C4-2B (cell line): ENCODE measurements at regions not wholly inside any gene's neighbourhood (a gene's known extent, or its start where the extent isn't known, plus 50 kb on each side); places are given as distances from the start of the nearest gene placed in this dataset.

Source experiments
- H3K27ac ChIP-seq: fragments of 450-650 bp; 2 replicates; pipeline ENCODE4 v1.5.1; 2017
- CTCF ChIP-seq: fragments of 450-650 bp; conservative IDR thresholded peaks from 2 replicates; pipeline ENCODE4 v1.5.1; 2017; ENCODE audit warnings: mild to moderate bottlenecking
- ZFX ChIP-seq: fragments of 450-650 bp; IDR thresholded peaks from 2 replicates; pipeline ENCODE4 v1.6.1; 2017

- H3K27ac ChIP-seq, result no peak overlapping the region
- TF ChIP-seq ZFX (no peak), CTCF (no peak)
These were observed 1119.1 kb upstream of the ATXN7L3B start for GRCh38 chr12:73418541-73418940.

GRCh38 chr12:73421832-73422231, 1115.8 kb upstream of the ATXN7L3B start:
- no peak for TF ChIP-seq ZFX
- TF ChIP-seq CTCF, result no peak
- H3K27ac ChIP-seq, result no peak overlapping the region

- no peak for TF ChIP-seq ZFX
- no peak for TF ChIP-seq CTCF
- H3K27ac ChIP-seq, result no peak overlapping the region
These were observed 1113.2 kb upstream of the ATXN7L3B start for GRCh38 chr12:73424484-73424883.

- TF ChIP-seq ZFX (no peak), CTCF (no peak)
- H3K27ac ChIP-seq, result no peak overlapping the region
These were observed 1091.8 kb upstream of the ATXN7L3B start for GRCh38 chr12:73445658-73446324.

- no peak overlapping the region for H3K27ac ChIP-seq
- TF ChIP-seq ZFX (no peak), CTCF (no peak)
These were observed 1084.8 kb upstream of the ATXN7L3B start for GRCh38 chr12:73452672-73453469.

- TF ChIP-seq ZFX (no peak), CTCF (no peak)
- H3K27ac ChIP-seq, result no peak overlapping the region
These were observed 1077.4 kb upstream of the ATXN7L3B start for GRCh38 chr12:73460212-73460611.

GRCh38 chr12:73465106-73465505, 1072.5 kb upstream of the ATXN7L3B start:
- TF ChIP-seq ZFX (no peak), CTCF (no peak)
- H3K27ac ChIP-seq, result no peak overlapping the region
